Spleen (tissue), 7 donors: ENCODE measurements at regions not wholly inside any gene's neighbourhood (a gene's known extent, or its start where the extent isn't known, plus 50 kb on each side); places are given as distances from the start of the nearest gene placed in this dataset.

Experiments
- CTCF ChIP-seq, 11 experiments: fragments of 200-600 bp in 7 of 11; fragments of 450-650 bp in 4 of 11; sonication (generic) in 4 of 11; IDR thresholded peaks in 8 of 11; conservative IDR thresholded peaks in 3 of 11; 1 replicate in 7 of 11; 2 replicates in 4 of 11; pipeline versions ENCODE4 v1.4.0 to v1.8.0; 2016 to 2021; ENCODE audit warnings: antibody characterized with exemption in 11 of 11, inconsistent platforms in 4 of 11, mild to moderate bottlenecking in 1 of 11
- POLR2A ChIP-seq, 3 donors: fragments of 450-650 bp; IDR thresholded peaks; one replicate each; pipeline ENCODE4 v1.5.1; 2017; ENCODE audit warnings: antibody characterized with exemption in 3 of 3, mild to moderate bottlenecking in 1 of 3
- POLR2AphosphoS5 ChIP-seq, 3 donors: sonication (generic); formaldehyde crosslinking; IDR thresholded peaks; one replicate each; pipeline ENCODE4 v1.5.1; 2017; ENCODE audit warnings: antibody characterized with exemption in 3 of 3
- donor health status: DM: no; HTN: no; CAD: no; lungs with moderate emphysema.
- donor health status: DM: no; HTN: no; CAD: no.
- donor health status: DM: no; HTN: no; CAD: no.

GRCh38 chr2:47715552-47715951, 67.4 kb upstream of the MSH6 start:
- TF ChIP-seq CTCF (IDR thresholded peaks at IDR 0.05 in 8 of 11, conservative IDR thresholded peaks at IDR 0.05 in 3 of 11) (no peak), POLR2A (IDR thresholded peaks at IDR 0.05) (no peak), POLR2AphosphoS5 (IDR thresholded peaks at IDR 0.05) (no peak)
